GM12878 (cell line): ENCODE measurements at regions not wholly inside any gene's neighbourhood (a gene's known extent, or its start where the extent isn't known, plus 50 kb on each side); places are given as distances from the start of the nearest gene placed in this dataset.

Experiments
- REST ChIP-seq: IDR thresholded peaks from 2 replicates; pipeline ENCODE4 v1.6.1; 2012; ENCODE audit warnings: mild to moderate bottlenecking, low read depth, low read length
- TF ChIP-seq, protein P1 (sequence below): IDR thresholded peaks from 2 replicates; pipeline ENCODE4 v1.6.1; 2012; ENCODE audit warnings: low read depth, low read length, improper control_type of control experiment

GRCh38 chr1:95407886-95408291 is 173.9 kb downstream of the RWDD3 start:
- TF ChIP-seq, protein P1, sequence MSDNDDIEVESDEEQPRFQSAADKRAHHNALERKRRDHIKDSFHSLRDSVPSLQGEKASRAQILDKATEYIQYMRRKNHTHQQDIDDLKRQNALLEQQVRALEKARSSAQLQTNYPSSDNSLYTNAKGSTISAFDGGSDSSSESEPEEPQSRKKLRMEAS, result no peak
- TF ChIP-seq REST, result no peak
